Panc1 (cell line): ENCODE measurements at regions not wholly inside any gene's neighbourhood (a gene's known extent, or its start where the extent isn't known, plus 50 kb on each side); places are given as distances from the start of the nearest gene placed in this dataset.
"Not testable (repeated sequence)": the region's sequence is repeated elsewhere in the genome, so short reads cannot be mapped to it uniquely, and the experiment has no call there.

ENCODE experiments used
- CTCF ChIP-seq: fragments of 450-650 bp; IDR thresholded peaks from 2 replicates; pipeline ENCODE4 v1.5.1; 2017; ENCODE audit warnings: mild to moderate bottlenecking
- POLR2AphosphoS5 ChIP-seq: IDR thresholded peaks from 2 replicates; pipeline ENCODE4 v1.6.1; 2012; ENCODE audit warnings: mild to moderate bottlenecking, low read depth, low read length, moderate library complexity
- SIN3A ChIP-seq: IDR thresholded peaks from 2 replicates; pipeline ENCODE4 v1.6.1; 2012; ENCODE audit warnings: low read depth, mild to moderate bottlenecking, low read length, moderate library complexity, borderline replicate concordance; ENCODE audit not compliant: insufficient read depth
- TCF7L2 ChIP-seq: IDR thresholded peaks from 2 replicates; pipeline ENCODE4 v1.6.1; 2011; ENCODE audit warnings: mild to moderate bottlenecking, low read depth, low read length, inconsistent platforms
- TF ChIP-seq, protein P1 (sequence below), 2 experiments: IDR thresholded peaks; 2 replicates each; pipeline ENCODE4 v1.6.1; 2011 to 2012; ENCODE audit warnings: low read depth in 2 of 2, control low read depth in 1 of 2, low read length in 1 of 2, mild to moderate bottlenecking in 1 of 2, moderate library complexity in 1 of 2; ENCODE audit not compliant: insufficient read depth in 1 of 2

DNA sequence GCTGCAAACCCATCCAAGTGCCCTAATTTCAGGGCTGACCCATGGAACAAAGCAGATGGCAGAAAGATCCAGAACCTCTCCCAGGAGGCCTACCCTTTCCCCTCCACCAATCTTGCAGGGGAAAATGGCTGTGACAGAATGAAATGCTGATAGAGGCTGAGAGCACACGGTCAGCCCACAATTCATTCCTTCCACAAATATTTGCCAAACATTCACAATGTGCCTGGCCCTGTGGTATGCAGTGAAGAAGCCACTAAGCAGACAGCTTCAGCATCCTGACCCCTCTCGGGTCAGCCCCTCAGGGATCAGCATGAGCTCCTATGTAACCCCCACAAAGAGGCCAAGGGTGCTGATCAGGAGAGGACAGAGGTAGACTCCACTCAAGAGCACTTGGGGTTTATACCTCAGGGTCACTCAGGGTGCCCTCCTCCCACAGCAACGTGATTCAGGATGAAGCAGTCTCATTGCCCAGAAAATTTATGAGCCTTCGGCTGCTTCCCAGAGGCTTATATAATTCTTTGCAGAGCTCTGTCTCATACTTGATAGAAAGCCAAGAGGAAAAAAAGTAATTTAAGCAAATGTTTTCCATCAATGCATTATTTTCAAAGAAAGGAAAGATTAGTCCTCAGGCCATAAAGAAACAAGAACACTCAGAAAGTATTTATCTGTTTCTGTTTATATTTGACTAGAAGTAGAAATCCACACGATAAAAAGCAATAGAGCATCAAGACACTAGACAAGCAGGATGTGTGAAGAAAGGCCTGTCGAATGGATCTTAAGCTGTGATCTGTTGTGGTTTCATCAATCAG lies 123.8 kb upstream of the VOPP1 start:
- TF ChIP-seq CTCF, POLR2AphosphoS5, SIN3A, TCF7L2: not testable (repeated sequence)
- TF ChIP-seq, protein P1, sequence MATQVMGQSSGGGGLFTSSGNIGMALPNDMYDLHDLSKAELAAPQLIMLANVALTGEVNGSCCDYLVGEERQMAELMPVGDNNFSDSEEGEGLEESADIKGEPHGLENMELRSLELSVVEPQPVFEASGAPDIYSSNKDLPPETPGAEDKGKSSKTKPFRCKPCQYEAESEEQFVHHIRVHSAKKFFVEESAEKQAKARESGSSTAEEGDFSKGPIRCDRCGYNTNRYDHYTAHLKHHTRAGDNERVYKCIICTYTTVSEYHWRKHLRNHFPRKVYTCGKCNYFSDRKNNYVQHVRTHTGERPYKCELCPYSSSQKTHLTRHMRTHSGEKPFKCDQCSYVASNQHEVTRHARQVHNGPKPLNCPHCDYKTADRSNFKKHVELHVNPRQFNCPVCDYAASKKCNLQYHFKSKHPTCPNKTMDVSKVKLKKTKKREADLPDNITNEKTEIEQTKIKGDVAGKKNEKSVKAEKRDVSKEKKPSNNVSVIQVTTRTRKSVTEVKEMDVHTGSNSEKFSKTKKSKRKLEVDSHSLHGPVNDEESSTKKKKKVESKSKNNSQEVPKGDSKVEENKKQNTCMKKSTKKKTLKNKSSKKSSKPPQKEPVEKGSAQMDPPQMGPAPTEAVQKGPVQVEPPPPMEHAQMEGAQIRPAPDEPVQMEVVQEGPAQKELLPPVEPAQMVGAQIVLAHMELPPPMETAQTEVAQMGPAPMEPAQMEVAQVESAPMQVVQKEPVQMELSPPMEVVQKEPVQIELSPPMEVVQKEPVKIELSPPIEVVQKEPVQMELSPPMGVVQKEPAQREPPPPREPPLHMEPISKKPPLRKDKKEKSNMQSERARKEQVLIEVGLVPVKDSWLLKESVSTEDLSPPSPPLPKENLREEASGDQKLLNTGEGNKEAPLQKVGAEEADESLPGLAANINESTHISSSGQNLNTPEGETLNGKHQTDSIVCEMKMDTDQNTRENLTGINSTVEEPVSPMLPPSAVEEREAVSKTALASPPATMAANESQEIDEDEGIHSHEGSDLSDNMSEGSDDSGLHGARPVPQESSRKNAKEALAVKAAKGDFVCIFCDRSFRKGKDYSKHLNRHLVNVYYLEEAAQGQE (IDR thresholded peaks at IDR 0.05; ENCODE audit: insufficient read depth in 1 of 2, low read depth in 2 of 2, low read length in 1 of 2), result not testable (repeated sequence)
